ENCODE measurements at regions not wholly inside any gene's neighbourhood (a gene's known extent, or its start where the extent isn't known, plus 50 kb on each side); places are given as distances from the start of the nearest gene placed in this dataset.
A peak's percentile ranks its signal among the peaks of the same experiment; 100 is the strongest.

- in situ Hi-C loops (cut with MboI; ENCODE audit: low pct_unique_long_range_greater_than_20kb, low sequenced_read_pairs, unreplicated experiment), result no loop called here
- TF ChIP-seq, protein P1, sequence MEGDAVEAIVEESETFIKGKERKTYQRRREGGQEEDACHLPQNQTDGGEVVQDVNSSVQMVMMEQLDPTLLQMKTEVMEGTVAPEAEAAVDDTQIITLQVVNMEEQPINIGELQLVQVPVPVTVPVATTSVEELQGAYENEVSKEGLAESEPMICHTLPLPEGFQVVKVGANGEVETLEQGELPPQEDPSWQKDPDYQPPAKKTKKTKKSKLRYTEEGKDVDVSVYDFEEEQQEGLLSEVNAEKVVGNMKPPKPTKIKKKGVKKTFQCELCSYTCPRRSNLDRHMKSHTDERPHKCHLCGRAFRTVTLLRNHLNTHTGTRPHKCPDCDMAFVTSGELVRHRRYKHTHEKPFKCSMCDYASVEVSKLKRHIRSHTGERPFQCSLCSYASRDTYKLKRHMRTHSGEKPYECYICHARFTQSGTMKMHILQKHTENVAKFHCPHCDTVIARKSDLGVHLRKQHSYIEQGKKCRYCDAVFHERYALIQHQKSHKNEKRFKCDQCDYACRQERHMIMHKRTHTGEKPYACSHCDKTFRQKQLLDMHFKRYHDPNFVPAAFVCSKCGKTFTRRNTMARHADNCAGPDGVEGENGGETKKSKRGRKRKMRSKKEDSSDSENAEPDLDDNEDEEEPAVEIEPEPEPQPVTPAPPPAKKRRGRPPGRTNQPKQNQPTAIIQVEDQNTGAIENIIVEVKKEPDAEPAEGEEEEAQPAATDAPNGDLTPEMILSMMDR (IDR thresholded peaks at IDR 0.05; ENCODE audit: extremely low read depth, insufficient read depth, missing control alignments), result no peak
- DNase-seq (ENCODE audit: low spot score), result no peak
Measured at GRCh38 chr3:28791713-28792255, 443.2 kb upstream of the AZI2 start.

- TF ChIP-seq, protein P1 (IDR thresholded peaks at IDR 0.05; ENCODE audit: extremely low read depth, insufficient read depth, missing control alignments), result no peak
- no peak for DNase-seq (ENCODE audit: low spot score)
- in situ Hi-C loops (cut with MboI; ENCODE audit: low pct_unique_long_range_greater_than_20kb, low sequenced_read_pairs, unreplicated experiment), result no loop called here
Measured at GRCh38 chr3:28792604-28793003, 444.0 kb upstream of the AZI2 start.

- no peak for DNase-seq (ENCODE audit: low spot score)
- TF ChIP-seq, protein P1 (IDR thresholded peaks at IDR 0.05; ENCODE audit: extremely low read depth, insufficient read depth, missing control alignments), result peak; percentile 25
- in situ Hi-C loops (cut with MboI; ENCODE audit: low pct_unique_long_range_greater_than_20kb, low sequenced_read_pairs, unreplicated experiment), result no loop called here
Measured at GRCh38 chr3:28799084-28799483, 450.5 kb upstream of the AZI2 start.

- in situ Hi-C loops (cut with MboI; ENCODE audit: low pct_unique_long_range_greater_than_20kb, low sequenced_read_pairs, unreplicated experiment), result no loop called here
- DNase-seq (ENCODE audit: low spot score), result no peak
- TF ChIP-seq, protein P1 (IDR thresholded peaks at IDR 0.05; ENCODE audit: extremely low read depth, insufficient read depth, missing control alignments), result no peak
Measured at GRCh38 chr3:28800203-28800602, 451.6 kb upstream of the AZI2 start.

DNA sequence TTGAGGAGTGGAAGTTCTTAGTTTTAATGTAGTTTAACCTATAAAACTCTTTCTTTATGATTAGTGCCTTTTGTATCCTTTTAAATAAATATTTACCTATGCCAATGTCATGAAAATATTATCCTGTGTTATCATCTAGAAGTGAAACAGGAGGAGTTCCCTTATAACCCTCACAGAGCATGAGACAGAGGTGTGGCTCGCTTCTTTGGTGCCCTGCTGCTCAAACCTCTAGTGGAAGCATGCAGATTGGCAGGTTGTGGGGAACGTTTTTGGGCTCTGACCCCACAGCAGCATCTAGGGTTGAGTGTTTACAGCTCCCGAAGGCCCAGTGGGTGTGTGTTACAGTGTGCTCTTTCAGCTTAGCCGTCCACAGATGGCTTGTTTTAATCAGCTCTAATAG, 459.4 kb upstream of the AZI2 start:
- TF ChIP-seq, protein P1 (IDR thresholded peaks at IDR 0.05; ENCODE audit: extremely low read depth, insufficient read depth, missing control alignments), result no peak
- in situ Hi-C loops (cut with MboI; ENCODE audit: low pct_unique_long_range_greater_than_20kb, low sequenced_read_pairs, unreplicated experiment), result no loop called here
- no peak for DNase-seq (ENCODE audit: low spot score)

DNA sequence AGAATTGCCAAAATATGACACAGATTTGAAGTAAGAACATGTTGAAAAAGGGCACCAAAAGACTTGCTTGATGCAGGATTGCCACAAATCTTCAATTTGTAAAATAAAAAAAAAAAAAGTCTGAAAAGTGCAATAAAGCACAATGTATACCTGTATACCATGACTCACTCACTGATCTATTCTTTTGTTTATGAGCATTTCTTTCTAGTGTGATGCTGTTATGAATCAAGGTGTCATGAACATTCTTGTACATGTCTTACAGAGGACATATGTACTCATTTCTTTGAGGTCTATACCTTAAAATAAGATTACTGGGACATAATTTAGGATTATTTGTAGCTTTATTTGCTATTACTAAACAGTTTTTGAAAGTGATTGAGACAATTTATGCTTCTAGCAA, 464.9 kb upstream of the RBMS3 start:
- in situ Hi-C loops (cut with MboI; ENCODE audit: low pct_unique_long_range_greater_than_20kb, low sequenced_read_pairs, unreplicated experiment), result no loop called here
- DNase-seq (ENCODE audit: low spot score), result no peak
- TF ChIP-seq, protein P1 (IDR thresholded peaks at IDR 0.05; ENCODE audit: extremely low read depth, insufficient read depth, missing control alignments), result no peak

DNA sequence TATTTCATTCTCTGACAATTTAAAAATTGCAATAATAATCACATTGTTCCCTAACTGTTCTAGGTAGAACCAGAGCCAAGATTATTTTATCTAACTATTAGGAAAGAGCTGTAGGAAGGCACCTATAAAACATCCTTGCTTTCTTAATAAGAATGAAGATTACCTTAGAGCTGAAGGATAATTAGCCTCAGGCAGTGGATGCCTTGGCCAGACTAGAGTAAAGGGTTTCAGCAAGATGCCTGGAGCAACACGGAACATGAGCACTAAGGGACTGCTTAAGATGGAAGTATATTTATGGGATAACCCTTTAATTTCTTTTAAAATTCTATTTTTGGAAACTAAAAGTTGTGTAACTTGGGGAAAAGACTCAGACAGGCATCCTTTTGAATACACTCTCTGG, 456.6 kb upstream of the RBMS3 start:
- TF ChIP-seq, protein P1 (IDR thresholded peaks at IDR 0.05; ENCODE audit: extremely low read depth, insufficient read depth, missing control alignments), result no peak
- DNase-seq (ENCODE audit: low spot score), result no peak
- in situ Hi-C loops (cut with MboI; ENCODE audit: low pct_unique_long_range_greater_than_20kb, low sequenced_read_pairs, unreplicated experiment), result no loop called here

All from GM13977 (cell line).